GM21528 (cell line): ENCODE measurements at regions not wholly inside any gene's neighbourhood (a gene's known extent, or its start where the extent isn't known, plus 50 kb on each side); places are given as distances from the start of the nearest gene placed in this dataset.
"Not testable (repeated sequence)": the region's sequence is repeated elsewhere in the genome, so short reads cannot be mapped to it uniquely, and the experiment has no call there.

Experiments
- ATAC-seq: cut with Tn5 transposase; IDR thresholded peaks from one replicate; pipeline ENCODE4 v1.9.1; 2021; ENCODE audit warnings: mild to moderate bottlenecking, moderate library complexity; ENCODE audit not compliant: unreplicated experiment, low FRiP score

GRCh38 chr3:118533676-118534075 lies 501.0 kb downstream of the IGSF11 start:
- ATAC-seq, result no peak

DNA sequence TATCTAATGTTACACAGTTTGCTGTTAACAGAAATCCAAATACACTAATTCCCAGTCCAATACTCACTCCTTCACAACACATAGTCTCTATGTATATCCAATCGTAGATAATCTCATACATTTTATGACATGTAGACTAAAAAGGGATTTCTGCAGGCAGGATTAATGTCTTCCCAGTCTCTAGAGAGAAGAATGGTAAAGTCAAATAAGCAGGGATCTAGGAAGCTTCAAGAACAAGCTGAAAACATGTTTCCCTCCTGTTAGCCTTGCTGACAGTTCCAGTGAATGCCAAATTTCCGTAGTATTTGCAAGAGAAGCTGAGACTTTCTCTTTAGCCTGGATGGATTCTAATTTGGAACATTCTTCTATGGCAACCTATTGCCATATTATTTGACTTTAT lies 500.1 kb downstream of the IGSF11 start:
- no peak for ATAC-seq

- ATAC-seq, result no peak
Observed at GRCh38 chr3:118536764-118537163, 497.9 kb downstream of the IGSF11 start.

DNA sequence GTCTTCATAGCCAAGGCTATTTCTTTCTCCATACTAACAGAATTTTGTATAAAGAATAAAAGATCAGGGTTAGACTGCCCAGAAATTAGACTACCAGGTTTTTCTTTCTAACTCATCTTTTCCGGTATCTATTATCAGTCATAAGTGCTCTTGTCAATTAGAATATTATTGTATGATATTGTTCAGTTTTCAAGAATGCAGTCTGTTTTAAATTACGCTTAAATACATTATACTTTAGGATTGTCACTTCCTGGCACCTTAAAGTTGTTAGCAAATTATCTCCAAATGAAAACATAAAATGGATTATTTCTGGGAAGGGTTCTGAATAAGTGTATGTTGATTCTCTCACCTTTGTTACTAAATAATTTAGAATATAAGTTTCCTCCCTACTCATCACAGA lies 497.2 kb downstream of the IGSF11 start:
- no peak for ATAC-seq

DNA sequence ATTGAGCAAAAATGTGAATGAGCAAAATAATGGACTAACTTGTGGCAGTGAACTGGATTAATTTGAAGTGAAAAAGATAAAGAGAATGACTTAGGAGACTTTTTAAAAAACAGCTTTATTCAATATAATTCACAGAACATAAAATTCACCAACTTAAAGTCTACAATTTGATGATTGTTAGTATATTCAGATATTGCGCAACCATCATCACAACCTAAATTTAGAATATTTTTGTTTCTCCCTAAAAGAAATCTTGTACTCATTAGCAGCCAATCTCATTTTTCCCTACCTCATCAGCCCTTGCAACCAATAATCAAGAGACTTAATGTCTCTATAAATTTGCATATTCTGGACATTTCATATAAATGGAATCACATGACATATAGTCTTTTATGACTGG lies 496.5 kb downstream of the IGSF11 start:
- no peak for ATAC-seq

- not testable (repeated sequence) for ATAC-seq
Observed at GRCh38 chr3:118539820-118540447, 494.7 kb downstream of the IGSF11 start.

DNA sequence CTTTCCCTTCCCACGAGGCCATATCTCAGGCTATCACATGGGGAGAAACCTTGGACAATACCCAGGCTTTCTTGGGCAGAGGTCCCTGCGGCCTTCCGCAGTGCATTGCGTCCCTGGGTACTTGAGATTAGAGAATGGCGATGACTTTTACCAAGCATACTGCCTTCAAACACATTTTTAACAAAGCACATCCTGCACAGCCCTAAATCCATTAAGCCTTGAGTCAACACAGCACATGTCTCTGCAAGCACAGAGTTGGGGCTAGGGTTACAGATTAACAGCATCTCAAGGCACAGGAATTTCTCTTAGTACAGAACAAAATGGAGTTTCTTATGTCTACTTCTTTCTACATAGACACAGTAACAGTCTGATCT lies 494.2 kb downstream of the IGSF11 start:
- not testable (repeated sequence) for ATAC-seq

DNA sequence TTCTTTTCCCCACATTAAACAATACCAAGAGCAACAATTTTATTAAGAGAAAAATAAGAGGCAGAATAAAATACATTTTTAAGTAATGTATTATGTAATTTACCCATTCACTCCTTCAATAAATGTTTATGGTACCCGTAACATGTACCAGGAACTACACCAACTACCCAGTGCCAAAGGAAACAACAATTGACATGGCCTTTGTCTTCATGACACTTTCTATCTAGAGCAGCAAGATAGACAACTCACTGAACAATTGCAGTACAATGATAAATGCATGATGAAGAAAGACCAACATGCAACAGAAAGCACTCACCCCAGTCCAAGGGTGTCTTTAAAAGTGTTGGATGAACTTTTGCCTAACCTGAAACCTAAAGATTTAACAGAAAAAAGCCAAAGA lies 493.8 kb downstream of the IGSF11 start:
- no peak for ATAC-seq

DNA sequence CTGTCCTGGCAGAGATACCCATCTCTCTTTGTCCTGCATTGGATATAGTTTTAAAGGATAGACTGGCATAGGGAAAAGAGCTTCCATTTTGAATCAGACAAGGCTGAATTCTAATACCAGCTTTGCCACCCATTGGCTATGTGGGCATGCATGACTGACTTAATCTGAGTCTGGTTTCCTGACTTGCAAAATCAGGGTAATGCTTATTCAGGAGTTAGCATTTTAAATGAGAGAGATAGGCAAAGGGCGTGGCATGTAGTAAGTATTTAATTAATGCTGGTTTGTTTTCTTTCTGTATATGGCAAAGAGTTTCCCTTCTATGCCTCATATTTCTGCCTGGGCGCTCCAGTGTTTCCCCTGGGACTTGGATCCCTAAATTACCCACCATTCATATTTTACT lies 492.9 kb downstream of the IGSF11 start:
- no peak for ATAC-seq

DNA sequence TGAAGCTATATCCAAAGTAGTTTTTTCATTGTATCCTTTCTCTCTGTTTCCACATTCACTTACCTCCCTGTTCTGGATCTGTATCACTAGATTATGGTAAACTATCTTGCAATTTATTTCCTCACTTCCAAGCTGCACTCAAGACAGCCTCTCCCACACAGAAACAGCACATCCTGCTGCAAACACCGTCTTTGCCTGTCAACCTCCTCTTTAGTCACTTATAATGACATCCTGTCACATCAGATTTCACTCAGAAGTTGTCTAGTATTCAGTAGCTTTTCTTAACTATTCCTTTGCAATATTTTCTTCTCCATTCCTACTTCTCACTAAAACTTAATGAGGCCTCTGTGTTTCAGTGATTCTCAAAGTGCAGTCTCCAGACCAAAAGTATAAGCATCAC lies 490.8 kb downstream of the IGSF11 start:
- ATAC-seq, result no peak

DNA sequence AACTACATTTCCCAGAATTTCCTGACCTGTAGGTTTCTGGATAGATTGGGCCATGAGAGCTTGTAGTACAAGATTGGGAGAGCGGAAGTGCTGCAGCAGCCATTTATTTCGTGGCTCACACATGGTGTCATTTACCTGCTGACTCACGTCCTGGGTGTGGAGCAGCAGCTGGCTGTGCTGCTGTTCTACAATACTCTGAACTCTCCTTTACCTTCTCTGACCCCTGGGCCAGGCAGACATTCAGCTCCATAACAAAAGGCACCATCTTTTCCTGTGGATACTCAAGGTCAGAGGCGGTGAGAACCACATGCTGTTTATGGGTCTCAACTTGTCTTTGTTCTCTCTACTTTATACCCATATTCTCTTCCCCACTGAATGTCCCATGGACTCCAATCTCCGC lies 490.2 kb downstream of the IGSF11 start:
- ATAC-seq, result no peak

GRCh38 chr3:118548434-118548833 lies 486.2 kb downstream of the IGSF11 start:
- ATAC-seq, result no peak

DNA sequence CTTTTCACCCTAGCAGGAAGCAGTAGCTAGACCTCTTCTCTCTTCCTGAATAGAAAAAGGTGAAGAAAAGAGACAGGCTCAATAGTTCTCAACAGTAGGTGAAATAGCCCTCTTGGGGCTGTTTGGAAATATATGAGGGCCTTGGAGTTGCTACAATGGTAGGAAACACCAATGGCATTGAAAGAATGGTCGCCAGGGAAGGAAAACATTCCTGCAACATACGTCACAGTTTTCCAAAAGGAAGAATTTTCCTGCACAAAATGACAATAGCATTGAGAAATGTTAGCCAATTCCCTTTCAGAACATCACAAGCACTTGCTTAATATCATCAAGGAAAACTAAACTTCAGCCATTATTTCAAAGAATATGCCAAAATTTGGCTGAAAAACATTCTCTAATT lies 484.5 kb downstream of the IGSF11 start:
- ATAC-seq, result no peak

- ATAC-seq, result no peak
Observed at GRCh38 chr3:118550556-118550955, 484.1 kb downstream of the IGSF11 start.

DNA sequence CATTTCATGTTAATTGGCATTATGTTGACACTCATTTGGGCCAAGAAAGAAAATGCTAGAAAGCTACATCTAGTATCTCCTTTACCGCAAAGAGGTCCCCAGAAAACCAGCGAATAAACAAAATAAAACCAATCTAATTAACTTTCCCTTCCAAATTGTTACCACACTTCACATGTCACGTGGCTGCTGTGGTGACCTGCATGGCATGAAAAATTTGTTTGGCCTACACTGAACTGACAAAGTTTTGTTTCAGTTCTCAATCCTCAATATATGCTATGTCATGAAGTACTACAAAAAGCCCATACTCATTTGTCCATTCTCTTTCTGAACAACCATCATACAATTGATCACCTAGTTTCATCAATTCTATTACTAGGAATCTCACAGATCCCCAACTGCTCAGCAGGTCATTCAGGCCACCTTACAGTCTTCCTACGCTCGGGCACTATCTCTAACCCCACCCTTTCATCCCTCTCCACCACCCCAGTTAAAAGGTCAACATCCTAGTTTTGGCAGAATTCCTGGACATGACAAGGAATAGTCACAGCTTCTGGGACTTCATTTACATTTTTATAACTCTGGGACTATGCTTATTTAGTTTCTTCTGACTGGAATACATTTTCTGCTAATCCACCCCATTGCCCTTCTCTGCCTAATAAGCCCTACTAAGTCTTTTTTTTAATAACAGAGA lies 480.4 kb downstream of the IGSF11 start:
- no peak for ATAC-seq

GRCh38 chr3:118556983-118557382 lies 477.7 kb downstream of the IGSF11 start:
- no peak for ATAC-seq

- ATAC-seq, result no peak
Observed at GRCh38 chr3:118557513-118557912, 477.1 kb downstream of the IGSF11 start.

DNA sequence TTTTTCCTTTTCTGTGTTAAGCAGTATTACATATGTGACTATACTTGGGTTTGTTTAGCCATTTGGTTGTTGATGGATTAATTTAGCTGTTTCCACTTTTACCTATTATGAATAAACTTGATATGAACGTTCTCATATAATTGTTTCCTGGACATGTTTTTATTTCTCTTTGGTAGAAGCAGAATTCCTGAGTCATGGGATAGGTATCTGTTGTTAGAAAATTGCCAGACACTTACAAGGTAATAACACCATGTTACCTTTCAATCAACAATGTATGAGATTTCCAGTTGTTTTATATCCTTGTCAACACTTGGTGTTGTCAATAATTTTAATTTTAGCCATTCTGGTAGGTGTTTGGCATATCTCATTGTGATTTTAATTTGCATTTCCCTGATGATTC lies 475.4 kb downstream of the IGSF11 start:
- ATAC-seq, result no peak

DNA sequence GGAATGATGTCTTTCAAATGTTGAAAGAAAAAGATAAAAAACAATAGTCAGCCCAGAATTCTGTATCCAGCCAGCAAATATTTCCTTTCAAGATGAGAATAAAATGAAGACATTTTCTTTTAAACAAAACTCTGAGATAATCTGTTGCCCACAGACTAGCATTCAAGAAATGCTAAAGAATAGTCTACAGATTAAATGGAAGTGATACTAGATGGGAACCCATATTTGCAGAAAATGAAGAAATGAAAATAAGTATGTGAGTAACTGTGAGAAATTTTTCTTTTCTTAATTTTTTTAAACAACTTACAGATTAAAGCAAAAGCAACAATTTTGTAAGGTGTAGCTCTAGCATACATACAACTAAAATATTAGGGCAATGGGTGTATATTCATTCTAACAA lies 469.8 kb downstream of the IGSF11 start:
- no peak for ATAC-seq

DNA sequence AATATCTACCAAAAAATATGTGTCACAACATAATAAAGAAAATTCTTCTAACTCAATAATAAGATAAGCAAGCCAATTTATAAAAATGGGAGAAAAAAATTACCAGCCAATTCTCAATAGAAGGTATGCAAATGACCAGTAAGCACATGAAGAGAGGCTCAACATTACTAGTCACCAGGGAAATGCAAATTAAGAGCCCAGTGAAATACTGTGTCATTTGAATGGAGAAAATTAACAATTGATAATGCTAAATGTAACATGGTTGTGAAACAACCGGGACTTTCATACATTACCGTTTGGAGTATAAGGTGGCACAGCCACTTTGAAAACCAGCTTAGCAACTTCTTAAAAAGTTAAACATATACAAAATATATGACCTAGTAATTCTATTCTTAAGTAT lies 460.7 kb downstream of the IGSF11 start:
- no peak for ATAC-seq

DNA sequence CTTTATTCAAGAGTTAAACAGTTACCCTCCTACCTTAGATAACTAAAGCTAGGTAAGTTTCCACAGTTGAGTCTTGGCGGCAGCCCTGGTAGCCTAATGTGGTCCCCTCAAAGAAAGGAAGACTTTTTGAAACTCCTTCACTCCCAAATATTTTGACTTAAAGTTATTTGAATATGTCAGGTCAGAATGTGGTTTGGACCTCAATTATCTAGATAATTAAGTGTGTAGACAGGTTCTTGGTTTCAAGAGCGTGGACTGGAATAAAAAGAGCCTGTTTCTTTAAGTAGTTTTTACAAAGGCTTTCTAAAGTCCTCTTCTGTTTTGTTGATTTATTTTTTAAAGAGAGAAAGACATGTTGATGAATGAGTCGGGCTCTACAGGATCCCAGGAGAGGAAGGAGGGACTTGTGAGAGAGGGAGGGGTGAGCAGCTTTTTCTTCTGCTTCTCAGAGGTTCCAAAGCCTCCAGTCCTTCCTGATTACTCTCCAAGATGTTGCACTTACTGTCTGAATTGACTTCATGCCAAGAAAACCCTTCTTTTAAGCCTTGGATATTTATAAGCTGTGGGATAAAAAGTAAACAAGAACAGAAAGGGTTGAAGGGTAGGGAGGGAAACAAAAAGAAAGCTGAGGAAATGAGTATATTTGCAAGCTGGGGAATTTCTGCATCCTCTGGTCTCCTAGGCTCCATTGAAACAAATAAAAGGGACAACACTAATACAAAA lies 457.4 kb downstream of the IGSF11 start:
- ATAC-seq, result no peak

- no peak for ATAC-seq
Observed at GRCh38 chr3:118578559-118578958, 456.1 kb downstream of the IGSF11 start.
